ENCODE measurements at regions not wholly inside any gene's neighbourhood (a gene's known extent, or its start where the extent isn't known, plus 50 kb on each side); places are given as distances from the start of the nearest gene placed in this dataset.

- TF ChIP-seq REST (IDR thresholded peaks at IDR 0.05; ENCODE audit: low read depth, low read length) (no peak), ZSCAN29 (IDR thresholded peaks at IDR 0.05) (no peak), ZBTB4 (CRISPR knock-in tag; IDR thresholded peaks at IDR 0.05) (no peak)
Observed at GRCh38 chr1:190551638-190552037, 74.0 kb upstream of the BRINP3 start (continued).

- intact Hi-C loops (cut with micrococcal nuclease; ENCODE audit: unreplicated experiment), result no loop called here
- TF ChIP-seq TCF7 (IDR thresholded peaks at IDR 0.05; ENCODE audit: borderline replicate concordance) (no peak), RBBP5 (conservative IDR thresholded peaks at IDR 0.05) (no peak), MAX (IDR thresholded peaks at IDR 0.05; ENCODE audit: low read depth, low read length) (no peak), SMC3 (IDR thresholded peaks at IDR 0.05; ENCODE audit: borderline replicate concordance, low read length) (no peak), SIX5 (IDR thresholded peaks at IDR 0.05; ENCODE audit: low read depth, low read length, severe bottlenecking) (no peak), MEF2B (IDR thresholded peaks at IDR 0.05; ENCODE audit: partially characterized antibody, poor library complexity, severe bottlenecking) (no peak), SUPT20H (IDR thresholded peaks at IDR 0.05; ENCODE audit: borderline replicate concordance, control insufficient read depth, low read depth, low read length) (no peak), CEBPB (IDR thresholded peaks at IDR 0.05; ENCODE audit: borderline replicate concordance in 1 of 2, low read depth in 2 of 2, low read length in 2 of 2) (no peak), BMI1 (IDR thresholded peaks at IDR 0.05; ENCODE audit: borderline replicate concordance) (no peak), ZBTB4 (CRISPR knock-in tag; IDR thresholded peaks at IDR 0.05) (no peak), POLR2AphosphoS2 (IDR thresholded peaks at IDR 0.05; ENCODE audit: low read depth, low read length) (no peak)
Observed at GRCh38 chr1:190560161-190560681, 82.6 kb upstream of the BRINP3 start.

More at GRCh38 chr1:190560161-190560681, 82.6 kb upstream of the BRINP3 start:
- Histone ChIP-seq H3K79me2 (ENCODE audit: control insufficient read depth, insufficient read depth, low read length) (no peaks in the 10 kb centered on the region), H3K27me3 (replicated peaks in 1 of 2; ENCODE audit: control insufficient read depth in 2 of 2, insufficient read depth in 2 of 2, low read length in 1 of 2) (no peaks in the 10 kb centered on the region), H3K9me3 (replicated peaks; ENCODE audit: control insufficient read depth, insufficient read depth, low read length) (no peaks in the 10 kb centered on the region), H3K36me3 (ENCODE audit: control insufficient read depth in 2 of 2, insufficient read depth in 2 of 2, low read length in 1 of 2) (no peaks in the 10 kb centered on the region), H4K20me1 (ENCODE audit: control insufficient read depth, insufficient read depth) (no peaks in the 10 kb centered on the region), H2AFZ (ENCODE audit: control insufficient read depth, low read depth, low read length) (no peak overlapping the region), H3K4me1 (ENCODE audit: control insufficient read depth, insufficient read depth, low read length) (no peaks in the 10 kb centered on the region), H3K27ac (ENCODE audit: control insufficient read depth, insufficient read depth) (no peak overlapping the region), H3K9ac (ENCODE audit: control insufficient read depth, insufficient read depth, low read length) (no peak overlapping the region), H3K4me2 (ENCODE audit: control insufficient read depth, insufficient read depth) (no peak overlapping the region), H3K4me3 (no peak overlapping the region)
- ChIA-PET RAD21 (ENCODE audit: unreplicated experiment) (no interaction called here), SMC1A (ENCODE audit: uncharacterized antibody, unreplicated experiment) (no interaction called here), CTCF (no interaction called here), POLR2A (no interaction called here)
- in situ Hi-C loops (cut with MboI), result no loop called here
- ATAC-seq, result no peak
- WGBS (ENCODE audit: insufficient coverage, insufficient replicate concordance, low lambda C conversion rate, missing lambda C conversion rate), result 0% methylated on average over 1 of the region's 1 CpG
- DNase-seq (ENCODE audit: low read depth, low spot score), result no peak
- FAIRE-seq, result no peak
- no TSS peak for BruUV-seq (replicated peaks)

Measured in GM12878 (cell line).